HG02852 (cell line): ENCODE measurements at regions not wholly inside any gene's neighbourhood (a gene's known extent, or its start where the extent isn't known, plus 50 kb on each side); places are given as distances from the start of the nearest gene placed in this dataset.
"Not testable (repeated sequence)": the region's sequence is repeated elsewhere in the genome, so short reads cannot be mapped to it uniquely, and the experiment has no call there.

ENCODE experiments used
- ATAC-seq: cut with Tn5 transposase; IDR thresholded peaks from one replicate; pipeline ENCODE4 v1.9.1; 2021; ENCODE audit warnings: mild to moderate bottlenecking, moderate library complexity; ENCODE audit not compliant: unreplicated experiment

- no peak for ATAC-seq
Observed at GRCh38 chr21:28066596-28067387, 925.9 kb downstream of the LTN1 start.

- ATAC-seq: no peak
Observed at GRCh38 chr21:28066076-28066475, 926.6 kb downstream of the LTN1 start.

GRCh38 chr21:28063241-28064216 is 929.1 kb downstream of the LTN1 start:
- no peak for ATAC-seq

DNA sequence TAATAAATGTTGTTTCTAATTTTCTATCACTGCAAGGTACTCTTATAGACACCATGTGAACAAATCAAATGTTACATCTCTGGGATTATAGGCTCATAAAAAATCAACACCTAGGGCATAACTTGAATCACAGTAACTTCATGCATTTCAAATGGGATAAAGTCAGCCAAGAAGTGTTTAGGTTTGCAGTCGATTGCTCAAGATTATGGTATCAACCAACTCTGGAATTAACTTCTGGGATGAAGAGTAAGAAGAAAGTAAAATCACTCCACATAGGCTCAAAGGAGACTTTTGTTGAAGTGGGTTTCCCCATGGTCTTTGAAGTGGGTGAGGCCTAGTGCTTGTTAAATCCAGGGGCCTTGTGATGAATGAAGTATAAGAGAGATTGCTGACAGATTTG is 939.7 kb downstream of the LTN1 start:
- ATAC-seq: not testable (repeated sequence)

GRCh38 chr21:28051649-28052048 is 941.0 kb downstream of the LTN1 start:
- not testable (repeated sequence) for ATAC-seq

DNA sequence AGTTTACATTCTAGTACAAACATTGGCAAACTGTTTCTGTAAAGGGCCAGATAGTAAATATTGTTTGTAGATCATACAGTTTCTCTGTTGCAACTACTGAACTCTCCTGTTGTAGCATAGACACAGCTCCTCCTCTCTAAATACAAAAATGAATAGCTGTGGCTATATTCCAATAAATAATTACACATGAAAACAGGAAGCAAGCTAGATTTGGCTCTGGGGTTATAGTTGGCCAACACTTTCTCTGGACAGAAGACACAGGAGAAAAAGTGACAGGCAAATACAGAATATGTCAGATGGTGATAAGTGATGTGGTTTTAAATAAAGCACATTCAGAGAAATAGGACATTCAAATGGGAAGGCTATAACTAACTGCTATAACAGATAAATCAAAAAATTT is 957.0 kb downstream of the LTN1 start:
- not testable (repeated sequence) for ATAC-seq

GRCh38 chr21:28034916-28035315 is 957.8 kb downstream of the LTN1 start:
- ATAC-seq: not testable (repeated sequence)

GRCh38 chr21:28034334-28034733 is 958.3 kb downstream of the LTN1 start:
- not testable (repeated sequence) for ATAC-seq

- not testable (repeated sequence) for ATAC-seq
Observed at GRCh38 chr21:28032652-28033051, 960.0 kb downstream of the LTN1 start.

- ATAC-seq: not testable (repeated sequence)
Observed at GRCh38 chr21:28031066-28031465, 961.6 kb downstream of the LTN1 start.

- ATAC-seq: no peak
Observed at GRCh38 chr21:28025111-28025510, 967.6 kb downstream of the LTN1 start.

DNA sequence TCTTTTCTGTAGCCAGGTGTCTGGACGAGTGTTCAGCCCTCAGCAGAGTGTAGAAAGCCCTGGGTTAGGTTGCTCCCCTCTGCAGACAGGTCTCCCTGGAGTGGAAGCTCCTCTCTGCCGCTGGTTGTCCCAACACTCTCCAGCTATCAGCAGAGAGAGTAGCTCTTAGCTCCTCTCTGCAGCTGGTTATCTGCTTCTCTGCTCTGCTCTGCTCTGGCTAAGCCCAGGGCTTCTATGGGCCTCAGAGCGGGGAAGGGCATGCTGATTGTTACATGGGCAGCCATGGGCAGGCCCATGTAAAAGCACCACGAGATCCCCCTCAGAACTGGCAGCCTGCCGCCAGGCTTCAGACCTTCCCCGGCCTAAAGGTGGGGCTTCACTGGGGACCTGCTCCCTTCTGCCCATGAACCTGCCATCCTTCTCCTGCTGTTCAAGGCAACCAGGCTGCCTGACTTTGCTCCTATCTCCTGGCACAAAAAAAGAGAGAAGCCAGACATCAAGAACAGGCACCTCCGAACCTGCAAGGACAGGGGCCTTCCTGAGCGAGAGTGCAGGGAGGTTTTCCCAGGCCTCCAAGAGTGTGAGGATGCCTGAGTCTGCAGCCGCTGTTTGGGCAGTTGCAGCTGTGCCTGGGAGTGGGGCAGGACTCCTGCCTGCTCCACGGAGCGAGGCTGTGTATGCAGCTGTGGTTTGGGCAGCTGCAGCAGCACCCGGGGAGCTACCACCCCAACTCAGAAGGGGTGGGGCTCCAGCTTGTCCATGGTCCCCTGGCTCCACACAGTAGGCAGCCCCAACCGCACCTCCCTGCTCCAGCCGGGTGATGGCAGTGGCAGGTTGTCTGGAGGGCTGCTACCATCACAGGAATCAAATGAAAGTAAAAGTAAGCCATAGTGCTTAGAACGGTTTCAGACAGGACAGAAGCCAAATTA is 973.7 kb downstream of the LTN1 start:
- ATAC-seq: peak; percentile 88

GRCh38 chr21:28018213-28018612 is 974.5 kb downstream of the LTN1 start:
- no peak for ATAC-seq

DNA sequence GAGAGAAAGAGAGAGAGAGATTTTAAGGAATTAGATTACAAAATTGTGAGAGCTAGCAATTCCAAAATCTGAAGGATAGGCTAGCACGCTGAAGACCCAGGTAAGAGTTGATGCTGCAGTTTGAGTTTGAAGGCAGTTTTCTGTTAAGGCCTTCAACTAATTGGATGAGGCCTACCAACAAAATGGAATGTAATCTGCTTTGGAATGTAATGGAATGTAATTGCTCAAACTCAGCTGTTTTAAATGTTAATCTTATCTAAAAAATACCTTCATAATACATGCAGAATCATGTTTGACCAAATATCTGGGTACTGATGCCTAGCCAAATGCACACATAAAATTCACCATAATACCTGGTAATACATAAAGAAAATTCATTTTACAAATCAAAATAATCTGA is 976.1 kb downstream of the LTN1 start:
- ATAC-seq: no peak

DNA sequence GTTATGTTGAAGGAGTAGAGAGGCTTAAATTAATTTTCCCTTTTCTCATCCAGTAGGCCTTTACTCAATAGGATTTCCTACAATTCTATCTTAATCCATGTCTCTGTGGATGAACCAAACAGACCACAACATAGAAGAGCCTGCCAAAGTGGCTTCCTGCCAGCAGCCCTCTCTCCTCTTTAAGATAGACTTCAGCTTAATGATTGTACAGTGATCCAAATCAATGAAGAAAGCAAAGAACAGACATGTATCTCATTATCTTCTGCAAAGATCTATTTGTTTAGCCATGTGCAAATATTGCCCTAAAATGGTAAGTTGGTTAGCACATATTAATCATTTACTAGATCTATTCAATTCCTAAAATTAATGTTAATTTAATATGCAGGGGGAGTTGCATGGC is 979.6 kb downstream of the LTN1 start:
- not testable (repeated sequence) for ATAC-seq

- not testable (repeated sequence) for ATAC-seq
Observed at GRCh38 chr21:28011970-28012369, 980.7 kb downstream of the LTN1 start.

- ATAC-seq: not testable (repeated sequence)
Observed at GRCh38 chr21:28008245-28008644, 984.4 kb downstream of the LTN1 start.

DNA sequence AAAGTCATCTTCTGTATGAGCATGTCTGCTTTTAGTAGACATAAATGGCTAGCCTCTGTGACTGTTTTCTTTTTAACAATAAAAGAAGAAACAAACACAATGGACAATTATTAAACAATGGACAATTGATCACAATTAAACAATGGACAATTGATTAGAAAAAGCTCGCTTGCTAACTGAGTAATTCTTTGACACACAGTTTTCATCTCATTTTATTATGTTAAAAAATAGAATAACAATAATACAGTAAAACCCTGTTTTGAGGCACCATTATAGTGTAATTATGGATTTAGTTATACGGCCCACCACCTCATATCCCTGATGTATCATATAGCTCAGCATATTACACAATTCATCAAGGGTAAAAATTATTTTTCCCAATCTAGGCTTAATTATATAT is 989.0 kb downstream of the LTN1 start:
- ATAC-seq: not testable (repeated sequence)

- ATAC-seq: not testable (repeated sequence)
Observed at GRCh38 chr21:27996906-27997305, 995.8 kb downstream of the LTN1 start.

DNA sequence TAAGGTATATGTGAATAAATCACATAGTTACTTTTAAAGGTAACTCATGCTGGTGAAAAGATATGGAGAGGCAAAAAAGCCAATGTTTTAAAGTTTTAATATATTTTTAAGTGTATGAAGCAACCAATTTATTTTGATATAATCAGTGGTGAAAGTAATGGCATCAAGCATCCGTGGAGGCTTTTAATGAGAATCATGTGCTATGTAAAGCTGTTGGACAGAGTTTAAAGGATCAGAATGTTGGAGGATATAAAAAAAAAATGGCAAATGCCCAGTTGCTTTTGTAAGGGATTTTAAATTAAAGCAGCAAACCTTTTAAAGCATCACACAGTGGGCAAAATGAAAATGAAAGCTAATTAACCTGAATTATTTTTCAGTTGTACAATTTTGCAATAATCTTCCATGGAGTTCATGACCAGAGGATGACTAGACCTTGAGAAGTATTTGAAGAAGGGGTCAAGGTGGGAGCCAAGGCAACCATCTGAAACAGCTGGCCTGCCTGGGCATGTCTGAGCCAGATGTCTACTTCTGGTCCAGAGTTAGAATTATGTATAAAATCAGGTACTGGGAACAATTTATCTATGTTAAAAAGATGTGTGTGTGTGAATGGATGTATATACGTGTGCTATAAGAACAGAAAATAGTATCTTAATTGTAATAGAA is 1007.9 kb downstream of the LTN1 start:
- not testable (repeated sequence) for ATAC-seq
